ENCODE measurements at regions not wholly inside any gene's neighbourhood (a gene's known extent, or its start where the extent isn't known, plus 50 kb on each side); places are given as distances from the start of the nearest gene placed in this dataset.

DNA sequence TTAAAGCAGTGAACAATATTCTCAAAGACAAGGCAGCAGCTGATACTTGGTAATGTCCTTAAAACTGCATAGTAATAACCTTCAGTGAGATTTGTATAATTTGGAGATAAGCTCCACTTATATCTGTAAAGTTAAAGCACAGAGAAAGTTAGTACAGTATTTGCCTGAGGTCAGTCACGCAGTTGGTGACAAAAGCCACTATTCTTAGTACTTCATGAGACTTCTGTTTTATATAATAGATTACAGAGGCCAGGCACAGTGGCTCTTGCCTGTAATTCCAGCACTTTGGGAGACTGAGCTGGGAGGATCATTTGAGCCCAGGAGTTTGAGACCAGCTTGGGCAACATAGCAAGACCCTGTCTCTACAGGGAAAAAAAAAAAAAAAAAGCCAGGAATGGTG lies 266.4 kb upstream of the DMRT1 start:
- TF ChIP-seq CTCF (conservative IDR thresholded peaks at IDR 0.05; ENCODE audit: low read length) (no peak), EZH2phosphoT487 (IDR thresholded peaks at IDR 0.05; ENCODE audit: borderline replicate concordance, low read depth, low read length) (no peak)

Data from OCI-LY7 (cell line).